NCI-H1930 (cell line): ENCODE measurements at regions not wholly inside any gene's neighbourhood (a gene's known extent, or its start where the extent isn't known, plus 50 kb on each side); places are given as distances from the start of the nearest gene placed in this dataset.
"Not testable (repeated sequence)": the region's sequence is repeated elsewhere in the genome, so short reads cannot be mapped to it uniquely, and the experiment has no call there.

Experiments used
- DNase-seq, 2 experiments: peaks; one replicate each; lab custom pipeline; 2025; lab: John Stamatoyannopoulos, UW

- DNase-seq: no peak
Measured at GRCh38 chr3:158026236-158026635, 80.0 kb downstream of the SHOX2 start.

- DNase-seq: not testable (repeated sequence)
Measured at GRCh38 chr3:158019897-158020296, 86.3 kb downstream of the SHOX2 start.

GRCh38 chr3:158018462-158018861 lies 87.8 kb downstream of the SHOX2 start:
- DNase-seq: no peak

GRCh38 chr3:158012901-158013300 lies 93.3 kb downstream of the SHOX2 start:
- no peak for DNase-seq

GRCh38 chr3:158005391-158006100 lies 100.7 kb downstream of the SHOX2 start:
- no peak for DNase-seq

- DNase-seq: no peak
Measured at GRCh38 chr3:157999246-157999645, 107.0 kb downstream of the SHOX2 start.

- DNase-seq: no peak
Measured at GRCh38 chr3:157982359-157982758, 123.9 kb downstream of the SHOX2 start.

GRCh38 chr3:157981819-157982218 lies 124.4 kb downstream of the SHOX2 start:
- DNase-seq: peak in 1 of 2 experiments; percentile 52

- no peak for DNase-seq
Measured at GRCh38 chr3:157979022-157979421, 127.2 kb downstream of the SHOX2 start.

- no peak for DNase-seq
Measured at GRCh38 chr3:157961665-157962064, 144.6 kb downstream of the SHOX2 start.

- DNase-seq: no peak
Measured at GRCh38 chr3:157958457-157958856, 147.8 kb downstream of the SHOX2 start.

GRCh38 chr3:157956850-157957249 lies 149.4 kb downstream of the SHOX2 start:
- DNase-seq: no peak

GRCh38 chr3:157956176-157956575 lies 150.0 kb downstream of the SHOX2 start:
- DNase-seq: no peak

- DNase-seq: no peak
Measured at GRCh38 chr3:157953565-157953964, 152.7 kb downstream of the SHOX2 start.

GRCh38 chr3:157948605-157949383 lies 157.4 kb downstream of the SHOX2 start:
- no peak for DNase-seq

- no peak for DNase-seq
Measured at GRCh38 chr3:157939166-157939565, 167.1 kb downstream of the SHOX2 start.

GRCh38 chr3:157938154-157938779 lies 168.0 kb downstream of the SHOX2 start:
- no peak for DNase-seq

- DNase-seq: no peak
Measured at GRCh38 chr3:157931517-157931916, 174.7 kb downstream of the SHOX2 start.

- DNase-seq: no peak
Measured at GRCh38 chr3:157930000-157930780, 176.0 kb downstream of the SHOX2 start.

GRCh38 chr3:157926822-157927221 lies 179.4 kb downstream of the SHOX2 start:
- DNase-seq: no peak

GRCh38 chr3:157922614-157923013 lies 183.6 kb downstream of the SHOX2 start:
- DNase-seq: no peak

GRCh38 chr3:157921811-157922210 lies 184.4 kb downstream of the SHOX2 start:
- no peak for DNase-seq
